H1 (cell line): ENCODE measurements at regions not wholly inside any gene's neighbourhood (a gene's known extent, or its start where the extent isn't known, plus 50 kb on each side); places are given as distances from the start of the nearest gene placed in this dataset.

Experiments used
- CTCF ChIA-PET: fragments of 300-600 bp; sonication (Branson Sonifier 250); formaldehyde crosslinking; loops from one replicate; lab custom pipeline; 2021; ENCODE audit not compliant: partially characterized antibody; lab: Charles Lee
- POLR2A ChIA-PET: fragments of 300-600 bp; sonication (Branson Sonifier 250); formaldehyde crosslinking; loops from one replicate; lab custom pipeline; 2021; ENCODE audit warnings: inconsistent platforms; ENCODE audit not compliant: partially characterized antibody; lab: Charles Lee
- DNase-seq, 2 experiments: peaks; one replicate each; pipeline versions ENCODE4 v3.0.0 to v3.0.0-alpha.2; 2010 to 2022; ENCODE audit warnings: low spot score in 2 of 2, low read depth in 1 of 2, mixed read lengths in 1 of 2
- FAIRE-seq: peaks from 2 replicates; lab custom pipeline; 2011; peaks lifted over from hg19 to GRCh38; lab: Jason Lieb, UNC
- H2AFZ ChIP-seq: 2 replicates; pipeline ENCODE4 v1.8.1; 2012; ENCODE audit warnings: low read length, inconsistent platforms
- H2AK5ac ChIP-seq: 2 replicates; pipeline ENCODE4 v1.6.1; 2013; ENCODE audit warnings: low read depth, low read length
- H2BK120ac ChIP-seq: replicated peaks from 2 replicates; pipeline ENCODE3; 2013; ENCODE audit warnings: low read depth, low read length, inconsistent platforms
- H2BK12ac ChIP-seq: 2 replicates; pipeline ENCODE4 v1.6.1; 2013; ENCODE audit warnings: low read depth, low read length
- H2BK15ac ChIP-seq: 2 replicates; pipeline ENCODE4 v1.6.1; 2013; ENCODE audit warnings: low read length
- H2BK20ac ChIP-seq: 2 replicates; pipeline ENCODE4 v1.6.1; 2013; ENCODE audit warnings: low read length
- H2BK5ac ChIP-seq: 2 replicates; pipeline ENCODE4 v1.6.1; 2013; ENCODE audit warnings: low read depth, low read length
- H3K14ac ChIP-seq: 2 replicates; pipeline ENCODE4 v1.6.1; 2013; ENCODE audit warnings: inconsistent platforms; ENCODE audit not compliant: insufficient read length
- H3K18ac ChIP-seq: 2 replicates; pipeline ENCODE4 v1.6.1; 2013; ENCODE audit warnings: low read length; ENCODE audit errors: extremely low read depth
- H3K23ac ChIP-seq: 2 replicates; pipeline ENCODE4 v1.6.1; 2013; ENCODE audit warnings: inconsistent platforms; ENCODE audit not compliant: insufficient read length
- H3K23me2 ChIP-seq: 2 replicates; pipeline ENCODE4 v1.6.1; 2013; ENCODE audit warnings: low read depth, low read length
- H3K27ac ChIP-seq: 2 replicates; pipeline ENCODE4 v1.6.1; 2011; ENCODE audit warnings: low read depth, low read length, inconsistent platforms
- H3K27me3 ChIP-seq, 4 experiments: replicated peaks in 1 of 4; 1 replicate in 1 of 4; 2 replicates in 3 of 4; pipeline versions ENCODE4 v1.6.1 to v1.8.1; 2011 to 2013; ENCODE audit warnings: low read length in 3 of 4, mild to moderate bottlenecking in 3 of 4, inconsistent platforms in 2 of 4, mixed read lengths in 2 of 4, moderate library complexity in 1 of 4; ENCODE audit not compliant: control insufficient read depth in 3 of 4, insufficient read depth in 3 of 4; ENCODE audit errors: extremely low read depth in 1 of 4
- H3K36me3 ChIP-seq, 4 experiments: 2 replicates each; pipeline versions ENCODE4 v1.6.1 to v1.8.1; 2011 to 2013; ENCODE audit warnings: mild to moderate bottlenecking in 4 of 4, low read length in 3 of 4, moderate library complexity in 2 of 4, control low read depth in 1 of 4, inconsistent platforms in 1 of 4; ENCODE audit not compliant: insufficient read depth in 4 of 4, control insufficient read depth in 2 of 4
- H3K4ac ChIP-seq: replicated peaks from 2 replicates; pipeline ENCODE3; 2013; ENCODE audit warnings: low read length, low read depth, mixed read lengths, inconsistent platforms; ENCODE audit not compliant: insufficient read length
- H3K4me1 ChIP-seq, 4 experiments: replicated peaks in 1 of 4; 1 replicate in 1 of 4; 2 replicates in 3 of 4; pipeline versions ENCODE4 v1.6.1 to v1.8.1; 2011 to 2013; ENCODE audit warnings: low read length in 3 of 4, inconsistent platforms in 2 of 4, mixed read lengths in 1 of 4; ENCODE audit not compliant: insufficient read depth in 4 of 4, control insufficient read depth in 3 of 4
- H3K4me2 ChIP-seq, 2 experiments: 2 replicates each; pipeline versions ENCODE4 v1.6.1 to v1.8.1; 2011 to 2013; ENCODE audit warnings: low read depth in 2 of 2, low read length in 2 of 2, control low read depth in 1 of 2, inconsistent platforms in 1 of 2, mild to moderate bottlenecking in 1 of 2; ENCODE audit not compliant: insufficient read depth in 1 of 2
- H3K4me3 ChIP-seq, 4 experiments: fragments of 200-600, 300-600 bp in 1 of 4; sonication (generic), shearing (Covaris generic), sonication (Bioruptor Twin) in 1 of 4; 2 replicates each; pipeline versions ENCODE4 v1.5.1 to v1.8.1; 2011 to 2016; ENCODE audit warnings: low read length in 4 of 4, low read depth in 3 of 4, control low read depth in 2 of 4, inconsistent platforms in 2 of 4, mild to moderate bottlenecking in 2 of 4, mixed read lengths in 1 of 4, moderate library complexity in 1 of 4; ENCODE audit not compliant: insufficient read depth in 2 of 4; ENCODE audit errors: extremely low read depth in 1 of 4
- H3K56ac ChIP-seq: replicated peaks from 2 replicates; pipeline ENCODE3; 2013; ENCODE audit warnings: low read depth, mild to moderate bottlenecking, mixed read lengths, low read length, inconsistent platforms; ENCODE audit not compliant: insufficient read length
- H3K79me1 ChIP-seq: 2 replicates; pipeline ENCODE4 v1.6.1; 2013; ENCODE audit warnings: low read depth, low read length, control low read depth
- H3K79me2 ChIP-seq, 2 experiments: 2 replicates each; pipeline versions ENCODE4 v1.6.1 to v1.8.1; 2012 to 2013; ENCODE audit warnings: low read length in 2 of 2, mild to moderate bottlenecking in 2 of 2, inconsistent platforms in 1 of 2; ENCODE audit not compliant: insufficient read depth in 2 of 2, control insufficient read depth in 1 of 2
- H3K9ac ChIP-seq, 4 experiments: replicated peaks in 1 of 4; 1 replicate in 1 of 4; 2 replicates in 3 of 4; pipeline versions ENCODE4 v1.6.1 to v1.8.1; 2011 to 2013; ENCODE audit warnings: low read depth in 3 of 4, low read length in 3 of 4, control low read depth in 2 of 4, mild to moderate bottlenecking in 2 of 4, moderate library complexity in 2 of 4, inconsistent platforms in 1 of 4; ENCODE audit errors: extremely low read depth in 1 of 4
- H3K9me3 ChIP-seq, 2 experiments: 2 replicates each; pipeline versions ENCODE4 v1.6.1 to v1.8.1; 2012 to 2013; ENCODE audit warnings: mild to moderate bottlenecking in 2 of 2, moderate library complexity in 2 of 2, control low read depth in 1 of 2, inconsistent platforms in 1 of 2, low read depth in 1 of 2, low read length in 1 of 2, mixed read lengths in 1 of 2; ENCODE audit not compliant: insufficient read depth in 2 of 2
- H4K20me1 ChIP-seq, 2 experiments: replicated peaks in 1 of 2; 2 replicates each; pipeline versions ENCODE3 to v1.8.1; 2011 to 2013; ENCODE audit warnings: inconsistent platforms in 2 of 2, low read length in 2 of 2, mild to moderate bottlenecking in 1 of 2; ENCODE audit not compliant: insufficient read depth in 2 of 2, control insufficient read depth in 1 of 2
- H4K5ac ChIP-seq: 2 replicates; pipeline ENCODE4 v1.6.1; 2013; ENCODE audit warnings: low read length, low read depth, mixed read lengths, inconsistent platforms; ENCODE audit not compliant: insufficient read length
- H4K8ac ChIP-seq: 2 replicates; pipeline ENCODE4 v1.8.0; 2013; ENCODE audit warnings: mild to moderate bottlenecking, moderate library complexity, low read length, inconsistent platforms; ENCODE audit not compliant: insufficient read depth; ENCODE audit errors: extremely low read depth
- H4K91ac ChIP-seq: replicated peaks from 2 replicates; pipeline ENCODE3; 2013; ENCODE audit warnings: low read length, mixed read lengths, inconsistent platforms; ENCODE audit not compliant: insufficient read length
- BCL11A ChIP-seq, 2 experiments: IDR thresholded peaks; one replicate each; pipeline ENCODE4 v1.6.1; 2011; ENCODE audit warnings: low read depth in 2 of 2, low read length in 2 of 2, mild to moderate bottlenecking in 2 of 2
- HDAC6 ChIP-seq: IDR thresholded peaks from one replicate; pipeline ENCODE4 v1.7.1; 2012; ENCODE audit warnings: low read depth, mild to moderate bottlenecking, inconsistent platforms, low read length, moderate library complexity
- JUN ChIP-seq: IDR thresholded peaks from 2 replicates; pipeline ENCODE4 v1.6.1; 2011; ENCODE audit warnings: low read depth, mild to moderate bottlenecking, improper control_type of control experiment, low read length
- KDM1A ChIP-seq: fragments of 200-600, 300-600 bp; sonication (generic); IDR thresholded peaks from 2 replicates; pipeline ENCODE4 v1.7.1; 2016; ENCODE audit warnings: mild to moderate bottlenecking, low read length, borderline replicate concordance
- POLR2A ChIP-seq, 2 experiments: IDR thresholded peaks; 1 replicate in 1 of 2; 2 replicates in 1 of 2; pipeline ENCODE4 v1.6.1; 2011; ENCODE audit warnings: low read depth in 2 of 2, low read length in 2 of 2, mild to moderate bottlenecking in 2 of 2; ENCODE audit errors: control extremely low read depth in 1 of 2
- RAD21 ChIP-seq, 2 experiments: IDR thresholded peaks in 1 of 2; conservative IDR thresholded peaks in 1 of 2; 2 replicates each; pipeline ENCODE4 v1.6.1; 2011; ENCODE audit warnings: low read depth in 2 of 2, low read length in 2 of 2, improper control_type of control experiment in 1 of 2, inconsistent platforms in 1 of 2, mild to moderate bottlenecking in 1 of 2, moderate library complexity in 1 of 2
- SP1 ChIP-seq: IDR thresholded peaks from 2 replicates; pipeline ENCODE4 v1.6.1; 2011; ENCODE audit warnings: low read depth, low read length
- SP4 ChIP-seq: IDR thresholded peaks from 2 replicates; pipeline ENCODE4 v1.6.1; 2012; ENCODE audit warnings: low read length, inconsistent platforms
- SUZ12 ChIP-seq: fragments of 200-600 bp; sonication (generic); IDR thresholded peaks from 2 replicates; pipeline ENCODE4 v1.6.1; 2012; ENCODE audit warnings: mild to moderate bottlenecking, inconsistent platforms, low read length, moderate library complexity, mixed read lengths
- WGBS, 2 experiments: shearing (Covaris generic) in 1 of 2; methylation state at CpG; one replicate each; pipeline versions ENCODE4 v1.1.6 to v1.1.7; 2013 to 2015; ENCODE audit warnings: low lambda C conversion rate in 2 of 2, mixed read lengths in 2 of 2, inconsistent platforms in 1 of 2, low coverage in 1 of 2, missing lambda C conversion rate in 1 of 2; ENCODE audit not compliant: insufficient replicate concordance in 2 of 2, insufficient coverage in 1 of 2, insufficient read length in 1 of 2; ENCODE audit errors: extremely low coverage in 1 of 2, missing lambda C conversion rate in 1 of 2; 5-methylcytosine and 5-hydroxymethylcytosine counted together
- TF ChIP-seq, protein P1 (sequence below), 3 experiments: IDR thresholded peaks; 1 replicate in 2 of 3; 2 replicates in 1 of 3; pipeline versions ENCODE4 v1.5.1 to v1.6.1; 2011; ENCODE audit warnings: low read length in 3 of 3, mild to moderate bottlenecking in 3 of 3, inconsistent platforms in 2 of 3, low read depth in 1 of 3, moderate library complexity in 1 of 3; ENCODE audit not compliant: insufficient read depth in 1 of 3; ENCODE audit errors: control extremely low read depth in 1 of 3
- TF ChIP-seq, protein P2 (sequence below): IDR thresholded peaks from 2 replicates; pipeline ENCODE4 v1.6.1; 2011; ENCODE audit warnings: low read length, improper control_type of control experiment

DNA sequence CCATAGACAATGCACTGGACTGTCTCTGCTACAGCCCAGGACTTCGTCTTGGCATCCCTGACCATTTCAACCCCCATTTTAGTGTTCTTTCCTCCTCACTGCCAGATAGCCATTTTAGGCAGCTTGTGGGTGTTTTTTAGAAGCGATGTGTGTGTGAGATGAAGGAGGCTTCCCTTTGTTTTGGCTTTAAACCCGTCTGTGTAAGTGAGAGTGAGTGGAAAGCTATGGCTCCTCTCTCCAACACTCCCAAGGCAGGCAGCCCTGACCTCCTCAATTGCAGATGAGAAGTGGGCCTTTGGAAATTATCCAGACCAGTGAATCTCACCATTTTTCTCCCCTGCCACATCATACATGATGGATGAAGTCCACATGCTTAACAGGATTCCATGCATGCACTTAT is 70.3 kb upstream of the PGBD5 start:
- no peak overlapping the region for H3K9ac ChIP-seq
- H2BK5ac ChIP-seq = no peak overlapping the region
- H3K36me3 ChIP-seq = no peaks in the 10 kb centered on the region
- H3K27ac ChIP-seq = no peak overlapping the region
- no peaks in the 10 kb centered on the region for H3K4me1 ChIP-seq
- H3K4me2 ChIP-seq = no peak overlapping the region
- no peak overlapping the region for H3K4ac ChIP-seq
- H3K18ac ChIP-seq = no peak overlapping the region
- no peak for DNase-seq
- no peaks in the 10 kb centered on the region for H3K79me2 ChIP-seq
- H4K8ac ChIP-seq = no peak overlapping the region
- H3K14ac ChIP-seq = no peak overlapping the region
- H4K20me1 ChIP-seq = no peaks in the 10 kb centered on the region
- H4K91ac ChIP-seq = no peak overlapping the region
- H3K79me1 ChIP-seq = no peaks in the 10 kb centered on the region
- ChIA-PET CTCF (interaction anchor here (1.1 kb wide), 1 partner anchor 21 kb away, joined by 4 read pairs; no protein-coding TSS in a partner anchor), POLR2A (no interaction called here)
- no peak for FAIRE-seq
- H4K5ac ChIP-seq = no peak overlapping the region
- H2BK12ac ChIP-seq = no peak overlapping the region
- no peak overlapping the region for H2AK5ac ChIP-seq
- H2AFZ ChIP-seq = peak overlapping the region; percentile 11; the same call in 1 of the 2 replicates
- H2BK15ac ChIP-seq = no peak overlapping the region
- no peak overlapping the region for H2BK120ac ChIP-seq
- no peaks in the 10 kb centered on the region; a peak in 1 of 4 replicates for H3K9me3 ChIP-seq
- no peaks in the 10 kb centered on the region; a peak in 1 of 7 replicates for H3K27me3 ChIP-seq
- H3K23me2 ChIP-seq = no peaks in the 10 kb centered on the region; the same call in 1 of the 2 replicates
- H3K56ac ChIP-seq = no peak overlapping the region
- WGBS, 2 experiments = 100% methylated on average over 3 of the region's 3 CpGs; no CpG with 5 or more reads in 1 of the 2 experiments
- no peak overlapping the region for H3K23ac ChIP-seq
- 0 out of 2 replicates have a peak overlapping the region, but pooled peaks have one; percentile 7 for H2BK20ac ChIP-seq
- no peak overlapping the region for H3K4me3 ChIP-seq
- TF ChIP-seq BCL11A (IDR thresholded peaks at IDR 0.05; ENCODE audit: low read depth in 2 of 2, low read length in 2 of 2) (no peak), SP4 (no peak), SP1 (no peak), JUN (no peak), RAD21 (IDR thresholded peaks at IDR 0.05 in 1 of 2, conservative IDR thresholded peaks at IDR 0.05 in 1 of 2; ENCODE audit: low read depth in 2 of 2, low read length in 2 of 2) (no peak), SUZ12 (no peak), POLR2A (IDR thresholded peaks at IDR 0.05; ENCODE audit: control extremely low read depth in 1 of 2, low read depth in 2 of 2, low read length in 2 of 2) (no peak), HDAC6 (no peak), KDM1A (no peak)
- TF ChIP-seq, protein P1, sequence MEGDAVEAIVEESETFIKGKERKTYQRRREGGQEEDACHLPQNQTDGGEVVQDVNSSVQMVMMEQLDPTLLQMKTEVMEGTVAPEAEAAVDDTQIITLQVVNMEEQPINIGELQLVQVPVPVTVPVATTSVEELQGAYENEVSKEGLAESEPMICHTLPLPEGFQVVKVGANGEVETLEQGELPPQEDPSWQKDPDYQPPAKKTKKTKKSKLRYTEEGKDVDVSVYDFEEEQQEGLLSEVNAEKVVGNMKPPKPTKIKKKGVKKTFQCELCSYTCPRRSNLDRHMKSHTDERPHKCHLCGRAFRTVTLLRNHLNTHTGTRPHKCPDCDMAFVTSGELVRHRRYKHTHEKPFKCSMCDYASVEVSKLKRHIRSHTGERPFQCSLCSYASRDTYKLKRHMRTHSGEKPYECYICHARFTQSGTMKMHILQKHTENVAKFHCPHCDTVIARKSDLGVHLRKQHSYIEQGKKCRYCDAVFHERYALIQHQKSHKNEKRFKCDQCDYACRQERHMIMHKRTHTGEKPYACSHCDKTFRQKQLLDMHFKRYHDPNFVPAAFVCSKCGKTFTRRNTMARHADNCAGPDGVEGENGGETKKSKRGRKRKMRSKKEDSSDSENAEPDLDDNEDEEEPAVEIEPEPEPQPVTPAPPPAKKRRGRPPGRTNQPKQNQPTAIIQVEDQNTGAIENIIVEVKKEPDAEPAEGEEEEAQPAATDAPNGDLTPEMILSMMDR (IDR thresholded peaks at IDR 0.05; ENCODE audit: control extremely low read depth in 1 of 3, insufficient read depth in 1 of 3, low read depth in 1 of 3, low read length in 3 of 3) = no peak
- TF ChIP-seq, protein P2, sequence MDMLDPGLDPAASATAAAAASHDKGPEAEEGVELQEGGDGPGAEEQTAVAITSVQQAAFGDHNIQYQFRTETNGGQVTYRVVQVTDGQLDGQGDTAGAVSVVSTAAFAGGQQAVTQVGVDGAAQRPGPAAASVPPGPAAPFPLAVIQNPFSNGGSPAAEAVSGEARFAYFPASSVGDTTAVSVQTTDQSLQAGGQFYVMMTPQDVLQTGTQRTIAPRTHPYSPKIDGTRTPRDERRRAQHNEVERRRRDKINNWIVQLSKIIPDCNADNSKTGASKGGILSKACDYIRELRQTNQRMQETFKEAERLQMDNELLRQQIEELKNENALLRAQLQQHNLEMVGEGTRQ = no peak
